ENCODE measurements at regions not wholly inside any gene's neighbourhood (a gene's known extent, or its start where the extent isn't known, plus 50 kb on each side); places are given as distances from the start of the nearest gene placed in this dataset.

DNA sequence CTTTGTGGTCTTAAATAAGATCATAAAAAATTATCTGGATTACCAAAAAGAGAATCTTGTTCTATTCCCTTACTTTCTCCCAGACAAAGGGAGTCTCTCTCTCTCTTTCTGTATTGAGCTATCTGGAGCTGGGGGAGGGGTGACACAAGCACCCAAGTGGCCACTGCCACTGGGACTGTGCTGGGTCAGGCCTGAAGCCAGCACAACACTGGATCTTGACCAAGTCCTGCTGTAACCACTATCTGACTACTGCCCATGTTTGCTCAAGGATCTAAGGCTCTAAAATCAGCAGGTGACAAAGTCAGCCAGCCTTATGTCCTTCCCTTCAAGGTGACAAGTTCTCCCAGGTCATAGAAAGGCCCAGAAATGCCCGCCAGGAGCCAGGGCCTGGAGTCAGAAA, 75.0 kb upstream of the SPATA16 start:
- TF ChIP-seq, protein P1, sequence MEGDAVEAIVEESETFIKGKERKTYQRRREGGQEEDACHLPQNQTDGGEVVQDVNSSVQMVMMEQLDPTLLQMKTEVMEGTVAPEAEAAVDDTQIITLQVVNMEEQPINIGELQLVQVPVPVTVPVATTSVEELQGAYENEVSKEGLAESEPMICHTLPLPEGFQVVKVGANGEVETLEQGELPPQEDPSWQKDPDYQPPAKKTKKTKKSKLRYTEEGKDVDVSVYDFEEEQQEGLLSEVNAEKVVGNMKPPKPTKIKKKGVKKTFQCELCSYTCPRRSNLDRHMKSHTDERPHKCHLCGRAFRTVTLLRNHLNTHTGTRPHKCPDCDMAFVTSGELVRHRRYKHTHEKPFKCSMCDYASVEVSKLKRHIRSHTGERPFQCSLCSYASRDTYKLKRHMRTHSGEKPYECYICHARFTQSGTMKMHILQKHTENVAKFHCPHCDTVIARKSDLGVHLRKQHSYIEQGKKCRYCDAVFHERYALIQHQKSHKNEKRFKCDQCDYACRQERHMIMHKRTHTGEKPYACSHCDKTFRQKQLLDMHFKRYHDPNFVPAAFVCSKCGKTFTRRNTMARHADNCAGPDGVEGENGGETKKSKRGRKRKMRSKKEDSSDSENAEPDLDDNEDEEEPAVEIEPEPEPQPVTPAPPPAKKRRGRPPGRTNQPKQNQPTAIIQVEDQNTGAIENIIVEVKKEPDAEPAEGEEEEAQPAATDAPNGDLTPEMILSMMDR (IDR thresholded peaks at IDR 0.05 in 8 of 11, conservative IDR thresholded peaks at IDR 0.05 in 3 of 11): no peak
- no peak for TF ChIP-seq POLR2A (IDR thresholded peaks at IDR 0.05)
- TF ChIP-seq POLR2AphosphoS5 (IDR thresholded peaks at IDR 0.05): no peak
